ENCODE measurements at regions not wholly inside any gene's neighbourhood (a gene's known extent, or its start where the extent isn't known, plus 50 kb on each side); places are given as distances from the start of the nearest gene placed in this dataset.

- no peak for ATAC-seq
- DNase-seq = no peak
- intact Hi-C loops (cut with DNase I) = no loop called here
- TF ChIP-seq CTCF (IDR thresholded peaks at IDR 0.05) = no peak
- WGBS, 2 donors = 89 to 100% methylated on average over 1 of the region's 1 CpG
- Histone ChIP-seq H3K27ac (no peak overlapping the region), H3K4me1 (no peaks in the 10 kb centered on the region), H3K36me3 (no peaks in the 10 kb centered on the region), H3K4me3 (no peak overlapping the region), H3K27me3 (no peaks in the 10 kb centered on the region), H3K9me3 (no peaks in the 10 kb centered on the region)
- FAIRE-seq = no peak
Observed at GRCh38 chr4:153943738-153944415, 155.0 kb upstream of the SFRP2 start.

- FAIRE-seq (no peak), DNase-seq (no peak), ATAC-seq (no peak)
- Histone ChIP-seq H3K36me3 (no peaks in the 10 kb centered on the region), H3K4me1 (no peaks in the 10 kb centered on the region), H3K9me3 (no peaks in the 10 kb centered on the region), H3K27me3 (no peaks in the 10 kb centered on the region), H3K4me3 (no peak overlapping the region), H3K27ac (no peak overlapping the region)
- TF ChIP-seq CTCF (IDR thresholded peaks at IDR 0.05) = no peak
- intact Hi-C loops (cut with DNase I) = no loop called here
- WGBS, 2 donors = 44 to 48% methylated on average over 4 of the region's 4 CpGs
Observed at GRCh38 chr4:153940916-153941315, 152.0 kb upstream of the SFRP2 start.

GRCh38 chr4:153939570-153939969, 150.7 kb upstream of the SFRP2 start:
- no peak for FAIRE-seq
- WGBS, 2 donors = 69 to 83% methylated on average over 1 of the region's 1 CpG

GRCh38 chr4:153938994-153939393, 150.1 kb upstream of the SFRP2 start:
- ATAC-seq (no peak), DNase-seq (no peak), FAIRE-seq (no peak)
- no peak overlapping the region for H3K4me3 ChIP-seq
- H3K27me3 ChIP-seq = no peaks in the 10 kb centered on the region
- H3K4me1 ChIP-seq = no peaks in the 10 kb centered on the region
- no peaks in the 10 kb centered on the region for H3K36me3 ChIP-seq
- no peaks in the 10 kb centered on the region for H3K9me3 ChIP-seq
- TF ChIP-seq CTCF (IDR thresholded peaks at IDR 0.05) = no peak
- intact Hi-C loops (cut with DNase I) = no loop called here
- WGBS, 2 donors = 72 to 81% methylated on average over 4 of the region's 4 CpGs
- no peak overlapping the region for H3K27ac ChIP-seq

More at GRCh38 chr4:153939570-153939969, 150.7 kb upstream of the SFRP2 start:
- no peaks in the 10 kb centered on the region for H3K36me3 ChIP-seq
- no peaks in the 10 kb centered on the region for H3K27me3 ChIP-seq
- no peak overlapping the region for H3K27ac ChIP-seq
- intact Hi-C loops (cut with DNase I) = no loop called here
- no peaks in the 10 kb centered on the region for H3K4me1 ChIP-seq
- DNase-seq (no peak), ATAC-seq (no peak)
- no peaks in the 10 kb centered on the region for H3K9me3 ChIP-seq
- no peak overlapping the region for H3K4me3 ChIP-seq
- no peak for TF ChIP-seq CTCF (IDR thresholded peaks at IDR 0.05)

- FAIRE-seq (no peak), DNase-seq (no peak)
- no peak for TF ChIP-seq CTCF (IDR thresholded peaks at IDR 0.05)
Observed at GRCh38 chr4:153937289-153937688, 148.4 kb upstream of the SFRP2 start.

More at GRCh38 chr4:153937289-153937688, 148.4 kb upstream of the SFRP2 start:
- WGBS, 2 donors = 71% methylated on average over 4 of the region's 4 CpGs
- H3K36me3 ChIP-seq = no peaks in the 10 kb centered on the region
- no peak for ATAC-seq
- intact Hi-C loops (cut with DNase I) = no loop called here
- H3K4me1 ChIP-seq = no peaks in the 10 kb centered on the region
- no peaks in the 10 kb centered on the region for H3K9me3 ChIP-seq
- H3K27ac ChIP-seq = no peak overlapping the region
- H3K27me3 ChIP-seq = no peaks in the 10 kb centered on the region
- H3K4me3 ChIP-seq = no peak overlapping the region
